Uterus (tissue), 2 donors: ENCODE measurements at regions not wholly inside any gene's neighbourhood (a gene's known extent, or its start where the extent isn't known, plus 50 kb on each side); places are given as distances from the start of the nearest gene placed in this dataset.

Source experiments
- POLR2A ChIP-seq, 2 donors: fragments of 450-650 bp; IDR thresholded peaks; one replicate each; pipeline ENCODE4 v1.6.1; 2016; ENCODE audit warnings: antibody characterized with exemption in 2 of 2, mild to moderate bottlenecking in 1 of 2, moderate library complexity in 1 of 2
- TF ChIP-seq, protein P1 (sequence below), 4 experiments: fragments of 200-600 bp in 2 of 4; fragments of 450-650 bp in 2 of 4; sonication (generic) in 2 of 4; IDR thresholded peaks; one replicate each; pipeline ENCODE4 v1.5.1; 2016 to 2019; ENCODE audit warnings: antibody characterized with exemption in 4 of 4, mild to moderate bottlenecking in 2 of 4, moderate library complexity in 1 of 4

DNA sequence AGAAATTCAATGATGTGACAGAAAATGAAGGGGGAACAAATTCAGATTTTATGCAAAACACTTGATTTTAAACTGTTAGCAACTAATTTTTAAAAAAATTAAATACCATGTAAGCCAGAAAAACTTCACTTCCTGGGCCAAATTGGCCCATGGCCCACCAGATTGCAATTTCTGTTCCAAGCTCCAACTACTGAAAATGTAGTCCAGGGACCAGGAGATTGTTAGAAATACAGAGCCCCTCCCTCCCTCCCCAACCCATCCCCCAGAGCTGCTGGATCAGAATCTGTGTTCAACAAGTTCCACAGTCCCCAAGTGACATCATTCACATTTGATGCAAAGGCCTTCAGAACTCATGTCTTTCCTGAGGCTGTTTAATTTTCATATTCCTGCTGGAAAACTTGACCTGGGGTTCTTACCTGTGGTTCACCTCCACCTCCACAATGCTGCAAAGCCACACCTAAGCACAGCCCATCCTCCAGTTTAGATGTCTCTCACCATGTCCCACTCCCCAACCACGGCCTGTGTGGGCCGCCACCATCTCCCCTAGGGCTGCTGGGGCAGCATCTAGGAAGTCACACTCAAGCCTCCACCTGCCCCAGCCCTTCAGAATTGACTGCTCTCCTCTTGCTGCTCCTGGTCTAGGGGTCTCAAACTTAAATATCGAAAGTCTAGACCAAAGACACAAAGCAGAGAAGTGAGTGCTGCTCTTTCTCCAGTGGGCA is 482.0 kb downstream of the UQCRFS1 start:
- TF ChIP-seq, protein P1, sequence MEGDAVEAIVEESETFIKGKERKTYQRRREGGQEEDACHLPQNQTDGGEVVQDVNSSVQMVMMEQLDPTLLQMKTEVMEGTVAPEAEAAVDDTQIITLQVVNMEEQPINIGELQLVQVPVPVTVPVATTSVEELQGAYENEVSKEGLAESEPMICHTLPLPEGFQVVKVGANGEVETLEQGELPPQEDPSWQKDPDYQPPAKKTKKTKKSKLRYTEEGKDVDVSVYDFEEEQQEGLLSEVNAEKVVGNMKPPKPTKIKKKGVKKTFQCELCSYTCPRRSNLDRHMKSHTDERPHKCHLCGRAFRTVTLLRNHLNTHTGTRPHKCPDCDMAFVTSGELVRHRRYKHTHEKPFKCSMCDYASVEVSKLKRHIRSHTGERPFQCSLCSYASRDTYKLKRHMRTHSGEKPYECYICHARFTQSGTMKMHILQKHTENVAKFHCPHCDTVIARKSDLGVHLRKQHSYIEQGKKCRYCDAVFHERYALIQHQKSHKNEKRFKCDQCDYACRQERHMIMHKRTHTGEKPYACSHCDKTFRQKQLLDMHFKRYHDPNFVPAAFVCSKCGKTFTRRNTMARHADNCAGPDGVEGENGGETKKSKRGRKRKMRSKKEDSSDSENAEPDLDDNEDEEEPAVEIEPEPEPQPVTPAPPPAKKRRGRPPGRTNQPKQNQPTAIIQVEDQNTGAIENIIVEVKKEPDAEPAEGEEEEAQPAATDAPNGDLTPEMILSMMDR (IDR thresholded peaks at IDR 0.05): no peak
- no peak for TF ChIP-seq POLR2A (IDR thresholded peaks at IDR 0.05)
